ENCODE measurements at regions not wholly inside any gene's neighbourhood (a gene's known extent, or its start where the extent isn't known, plus 50 kb on each side); places are given as distances from the start of the nearest gene placed in this dataset.

DNA sequence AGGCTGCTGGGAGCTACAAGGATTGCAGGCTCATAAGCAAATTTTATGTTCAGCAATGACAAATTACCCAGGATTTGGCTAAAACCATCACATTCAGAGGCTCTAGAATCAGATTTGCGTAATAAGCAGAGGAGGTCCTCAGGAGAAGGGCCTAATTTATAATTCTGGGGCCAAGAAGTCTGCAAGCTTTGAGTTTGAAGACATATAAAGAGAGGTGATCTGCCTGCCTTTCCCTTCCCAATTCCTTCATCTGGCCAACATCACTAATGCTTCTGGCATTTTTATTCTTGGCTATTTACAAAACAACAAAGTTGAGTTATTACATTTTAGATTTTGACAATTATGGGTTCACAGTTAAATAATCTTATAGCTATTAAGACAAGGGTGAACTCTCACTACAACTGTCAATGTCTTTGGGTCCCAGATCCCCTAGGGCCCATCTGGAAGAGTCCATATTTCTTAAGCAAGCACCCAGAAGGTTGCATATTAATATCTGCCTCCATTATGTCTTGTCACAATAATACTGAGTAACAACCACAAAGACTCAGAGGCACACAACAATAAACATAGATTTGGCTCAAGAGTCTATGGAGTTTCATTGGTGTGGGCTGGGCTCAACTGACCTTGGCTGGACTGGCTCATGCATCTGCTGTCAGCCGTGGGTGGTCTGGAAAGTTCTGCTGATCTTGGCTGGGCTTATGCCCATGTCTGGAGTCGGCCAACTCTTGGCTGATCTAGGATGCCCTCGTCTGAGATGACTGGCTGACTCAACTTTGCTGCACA lies 67.2 kb upstream of the CD82 start:
- ChIA-PET SMC1A (ENCODE audit: uncharacterized antibody, unreplicated experiment) (interaction anchor here (0.8 kb wide), 1 partner anchor 9 kb away, joined by 3 read pairs; no protein-coding TSS in a partner anchor), CTCF (no interaction called here), POLR2A (no interaction called here), RAD21 (ENCODE audit: unreplicated experiment) (interaction anchor here (0.7 kb wide), 1 partner anchor 119 kb away, joined by 3 read pairs; no protein-coding TSS in a partner anchor)
- in situ Hi-C loops (cut with MboI): no loop called here
- ATAC-seq: no peak
- BruUV-seq (replicated peaks): no TSS peak
- TF ChIP-seq, protein P1, sequence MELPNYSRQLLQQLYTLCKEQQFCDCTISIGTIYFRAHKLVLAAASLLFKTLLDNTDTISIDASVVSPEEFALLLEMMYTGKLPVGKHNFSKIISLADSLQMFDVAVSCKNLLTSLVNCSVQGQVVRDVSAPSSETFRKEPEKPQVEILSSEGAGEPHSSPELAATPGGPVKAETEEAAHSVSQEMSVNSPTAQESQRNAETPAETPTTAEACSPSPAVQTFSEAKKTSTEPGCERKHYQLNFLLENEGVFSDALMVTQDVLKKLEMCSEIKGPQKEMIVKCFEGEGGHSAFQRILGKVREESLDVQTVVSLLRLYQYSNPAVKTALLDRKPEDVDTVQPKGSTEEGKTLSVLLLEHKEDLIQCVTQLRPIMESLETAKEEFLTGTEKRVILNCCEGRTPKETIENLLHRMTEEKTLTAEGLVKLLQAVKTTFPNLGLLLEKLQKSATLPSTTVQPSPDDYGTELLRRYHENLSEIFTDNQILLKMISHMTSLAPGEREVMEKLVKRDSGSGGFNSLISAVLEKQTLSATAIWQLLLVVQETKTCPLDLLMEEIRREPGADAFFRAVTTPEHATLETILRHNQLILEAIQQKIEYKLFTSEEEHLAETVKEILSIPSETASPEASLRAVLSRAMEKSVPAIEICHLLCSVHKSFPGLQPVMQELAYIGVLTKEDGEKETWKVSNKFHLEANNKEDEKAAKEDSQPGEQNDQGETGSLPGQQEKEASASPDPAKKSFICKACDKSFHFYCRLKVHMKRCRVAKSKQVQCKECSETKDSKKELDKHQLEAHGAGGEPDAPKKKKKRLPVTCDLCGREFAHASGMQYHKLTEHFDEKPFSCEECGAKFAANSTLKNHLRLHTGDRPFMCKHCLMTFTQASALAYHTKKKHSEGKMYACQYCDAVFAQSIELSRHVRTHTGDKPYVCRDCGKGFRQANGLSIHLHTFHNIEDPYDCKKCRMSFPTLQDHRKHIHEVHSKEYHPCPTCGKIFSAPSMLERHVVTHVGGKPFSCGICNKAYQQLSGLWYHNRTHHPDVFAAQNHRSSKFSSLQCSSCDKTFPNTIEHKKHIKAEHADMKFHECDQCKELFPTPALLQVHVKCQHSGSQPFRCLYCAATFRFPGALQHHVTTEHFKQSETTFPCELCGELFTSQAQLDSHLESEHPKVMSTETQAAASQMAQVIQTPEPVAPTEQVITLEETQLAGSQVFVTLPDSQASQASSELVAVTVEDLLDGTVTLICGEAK (IDR thresholded peaks at IDR 0.05; ENCODE audit: borderline replicate concordance): no peak
- TF ChIP-seq SMC3 (IDR thresholded peaks at IDR 0.05; ENCODE audit: borderline replicate concordance, low read length): no peak
- Histone ChIP-seq H4K20me1 (ENCODE audit: control insufficient read depth, insufficient read depth) (no peaks in the 10 kb centered on the region), H2AFZ (ENCODE audit: control insufficient read depth, low read depth, low read length) (no peak overlapping the region), H3K9ac (ENCODE audit: control insufficient read depth, insufficient read depth, low read length) (no peak overlapping the region), H3K36me3 (ENCODE audit: control insufficient read depth in 2 of 2, insufficient read depth in 2 of 2, low read length in 1 of 2) (no peaks in the 10 kb centered on the region), H3K27ac (ENCODE audit: control insufficient read depth, insufficient read depth) (no peak overlapping the region), H3K79me2 (ENCODE audit: control insufficient read depth, insufficient read depth, low read length) (no peaks in the 10 kb centered on the region), H3K4me2 (ENCODE audit: control insufficient read depth, insufficient read depth) (no peak overlapping the region), H3K4me1 (ENCODE audit: control insufficient read depth, insufficient read depth, low read length) (no peaks in the 10 kb centered on the region), H3K9me3 (replicated peaks; ENCODE audit: control insufficient read depth, insufficient read depth, low read length) (no peaks in the 10 kb centered on the region), H3K27me3 (replicated peaks in 1 of 2; ENCODE audit: control insufficient read depth in 2 of 2, insufficient read depth in 2 of 2, low read length in 1 of 2) (no peaks in the 10 kb centered on the region; a peak in 1 of 4 replicates), H3K4me3 (no peak overlapping the region)
- 15% methylated on average over 4 of the region's 4 CpGs for WGBS (ENCODE audit: insufficient coverage, insufficient replicate concordance, low lambda C conversion rate, missing lambda C conversion rate)
- DNase-seq (ENCODE audit: low read depth, low spot score): no peak
- intact Hi-C loops (cut with micrococcal nuclease; ENCODE audit: unreplicated experiment): no loop called here
- FAIRE-seq: no peak

Data from GM12878 (cell line).